GM21367 (cell line): ENCODE measurements at regions not wholly inside any gene's neighbourhood (a gene's known extent, or its start where the extent isn't known, plus 50 kb on each side); places are given as distances from the start of the nearest gene placed in this dataset.

ENCODE experiments used
- ATAC-seq: cut with Tn5 transposase; IDR thresholded peaks from one replicate; pipeline ENCODE4 v1.9.1; 2021; ENCODE audit not compliant: unreplicated experiment

GRCh38 chr3:163878396-163878795 is 1199.9 kb downstream of the SI start:
- ATAC-seq = no peak

DNA sequence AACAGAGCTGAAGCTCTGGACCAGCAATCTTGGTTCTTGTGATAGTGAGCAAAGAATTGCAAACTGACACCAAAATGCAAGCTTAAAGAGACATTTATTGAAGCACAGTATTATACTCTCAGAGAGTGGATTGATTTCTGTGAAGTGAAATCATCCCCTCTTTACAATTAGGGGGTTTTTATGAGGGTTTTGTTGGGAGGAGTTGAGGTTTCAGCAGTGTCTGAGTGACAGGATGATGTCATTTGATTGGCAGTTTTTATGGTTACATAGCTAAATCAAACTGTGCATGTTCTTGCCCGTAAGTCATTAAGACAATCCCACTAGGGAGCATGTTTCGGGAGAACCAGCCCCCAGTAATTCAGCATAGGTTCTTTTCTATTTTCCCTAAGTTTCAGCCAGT is 1200.5 kb downstream of the SI start:
- ATAC-seq = no peak

- ATAC-seq = no peak
Measured at GRCh38 chr3:163863146-163863545, 1215.2 kb downstream of the SI start.

DNA sequence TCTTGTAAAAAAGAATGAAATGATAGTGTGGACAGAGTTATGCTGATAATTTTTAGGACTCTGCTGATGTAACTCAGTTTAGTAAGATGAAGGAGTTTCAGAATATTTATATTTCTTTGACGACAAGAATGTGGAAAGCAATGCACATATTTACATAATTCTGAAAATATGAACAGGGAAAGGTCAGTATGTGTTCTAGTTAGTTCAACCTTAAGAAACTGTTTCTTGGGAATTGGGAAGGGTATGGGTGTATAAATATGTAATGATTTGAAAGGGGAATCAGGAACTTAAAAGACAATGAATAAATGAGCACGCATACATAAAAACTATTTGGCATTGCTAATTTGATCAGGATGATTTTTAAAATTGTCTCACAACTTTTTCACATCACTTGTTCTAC is 1226.1 kb downstream of the SI start:
- no peak for ATAC-seq

GRCh38 chr3:163838769-163839168 is 1239.5 kb downstream of the SI start:
- no peak for ATAC-seq

GRCh38 chr3:163832547-163832946 is 1245.7 kb downstream of the SI start:
- ATAC-seq = no peak

DNA sequence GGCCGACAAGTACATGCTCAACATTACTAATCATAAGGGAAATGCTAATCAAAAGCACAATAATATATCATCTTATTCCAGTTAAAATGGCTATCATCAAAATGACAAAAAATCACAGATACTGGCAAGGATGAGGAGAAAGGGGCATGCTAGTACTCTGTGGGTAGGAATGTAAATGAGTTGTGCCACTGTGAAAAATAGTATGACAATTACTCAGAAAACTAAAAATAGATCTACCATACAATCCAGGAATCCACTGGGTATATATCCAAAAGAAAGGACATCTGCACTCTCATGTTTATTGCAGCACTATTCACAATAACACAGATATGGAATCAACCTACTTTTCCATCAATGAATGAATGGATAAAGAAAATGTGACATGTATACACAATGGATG is 1256.5 kb downstream of the SI start:
- ATAC-seq = no peak

DNA sequence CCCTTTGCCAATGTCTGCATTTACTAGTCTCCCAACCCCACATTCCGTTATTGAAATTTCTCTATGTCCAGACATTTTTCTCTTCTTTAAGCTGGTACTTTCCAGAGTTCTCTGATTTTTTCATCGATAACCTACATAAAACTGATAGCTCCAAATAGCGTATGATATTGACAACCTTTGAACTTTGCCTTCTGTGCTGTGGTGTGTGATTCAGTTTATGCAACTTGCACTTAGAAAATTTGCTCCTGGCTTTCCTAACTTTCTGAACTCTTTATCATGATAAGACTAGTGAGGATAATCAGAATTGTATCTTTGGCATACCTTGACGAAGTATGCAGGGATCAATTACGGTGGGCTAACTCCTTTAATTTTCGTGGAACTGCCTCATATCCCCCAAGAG is 1261.3 kb downstream of the SI start:
- ATAC-seq = no peak

- ATAC-seq = no peak
Measured at GRCh38 chr3:163813935-163814334, 1264.4 kb downstream of the SI start.

DNA sequence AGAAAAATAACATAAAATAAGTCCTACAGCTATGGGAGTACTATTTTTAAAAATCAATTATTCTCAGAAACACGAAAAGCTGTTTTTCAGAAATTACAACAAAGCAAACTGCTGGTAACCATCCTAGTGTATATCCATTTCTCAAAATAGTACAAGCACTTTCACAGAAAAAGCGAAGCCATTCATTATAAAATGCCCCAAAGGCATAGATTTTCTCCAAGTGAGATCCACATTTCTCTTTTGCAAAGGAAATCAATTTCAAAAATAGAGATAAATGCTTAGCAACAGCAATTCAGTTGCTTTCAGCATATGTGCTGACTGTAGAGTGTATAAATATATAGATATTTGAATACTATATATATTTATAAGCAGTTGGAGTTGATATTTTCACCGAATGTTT is 1266.3 kb downstream of the SI start:
- no peak for ATAC-seq

DNA sequence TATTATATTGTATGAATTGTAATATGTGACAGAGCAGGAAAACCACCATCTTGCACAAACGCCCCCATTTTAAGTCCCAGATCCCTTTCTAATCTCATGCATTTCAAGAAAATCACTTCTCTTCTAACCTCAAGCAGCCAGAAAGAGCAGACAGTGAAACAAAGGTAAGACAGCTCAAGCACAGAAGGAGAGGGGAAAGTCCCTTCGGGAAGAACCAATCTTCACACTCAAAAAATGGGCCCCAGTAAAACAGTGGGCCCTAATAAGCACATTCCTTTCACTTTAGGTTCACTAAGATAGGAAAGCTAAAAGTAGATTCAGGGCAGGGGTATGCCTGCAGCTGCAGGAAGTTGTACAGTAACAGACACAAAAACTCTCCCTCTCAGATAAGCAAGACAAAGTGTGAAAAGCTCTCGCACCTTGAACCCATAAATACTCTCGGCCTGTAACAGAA is 1268.7 kb downstream of the SI start:
- ATAC-seq = no peak

- no peak for ATAC-seq
Measured at GRCh38 chr3:163786416-163786815, 1291.9 kb downstream of the SI start.

DNA sequence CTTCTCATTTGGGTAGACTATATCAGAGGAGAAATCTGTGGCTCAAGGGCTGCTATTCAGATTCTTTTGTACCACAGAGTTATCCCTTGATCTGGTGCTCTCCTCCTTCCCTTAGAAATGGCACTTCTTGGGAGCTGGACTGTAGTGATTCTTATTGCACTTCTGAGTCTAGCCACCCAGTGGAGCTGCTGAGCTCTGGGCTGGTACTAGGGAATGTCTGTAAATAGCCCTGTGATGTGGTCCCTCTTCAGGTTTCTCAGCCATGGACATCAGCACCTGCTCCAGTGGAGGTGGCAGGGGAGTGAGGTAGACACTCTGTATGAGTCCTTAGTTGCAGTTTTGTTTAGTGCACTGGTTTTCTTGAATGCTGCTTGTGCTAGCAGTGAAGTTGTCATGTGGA is 1292.6 kb downstream of the SI start:
- no peak for ATAC-seq

DNA sequence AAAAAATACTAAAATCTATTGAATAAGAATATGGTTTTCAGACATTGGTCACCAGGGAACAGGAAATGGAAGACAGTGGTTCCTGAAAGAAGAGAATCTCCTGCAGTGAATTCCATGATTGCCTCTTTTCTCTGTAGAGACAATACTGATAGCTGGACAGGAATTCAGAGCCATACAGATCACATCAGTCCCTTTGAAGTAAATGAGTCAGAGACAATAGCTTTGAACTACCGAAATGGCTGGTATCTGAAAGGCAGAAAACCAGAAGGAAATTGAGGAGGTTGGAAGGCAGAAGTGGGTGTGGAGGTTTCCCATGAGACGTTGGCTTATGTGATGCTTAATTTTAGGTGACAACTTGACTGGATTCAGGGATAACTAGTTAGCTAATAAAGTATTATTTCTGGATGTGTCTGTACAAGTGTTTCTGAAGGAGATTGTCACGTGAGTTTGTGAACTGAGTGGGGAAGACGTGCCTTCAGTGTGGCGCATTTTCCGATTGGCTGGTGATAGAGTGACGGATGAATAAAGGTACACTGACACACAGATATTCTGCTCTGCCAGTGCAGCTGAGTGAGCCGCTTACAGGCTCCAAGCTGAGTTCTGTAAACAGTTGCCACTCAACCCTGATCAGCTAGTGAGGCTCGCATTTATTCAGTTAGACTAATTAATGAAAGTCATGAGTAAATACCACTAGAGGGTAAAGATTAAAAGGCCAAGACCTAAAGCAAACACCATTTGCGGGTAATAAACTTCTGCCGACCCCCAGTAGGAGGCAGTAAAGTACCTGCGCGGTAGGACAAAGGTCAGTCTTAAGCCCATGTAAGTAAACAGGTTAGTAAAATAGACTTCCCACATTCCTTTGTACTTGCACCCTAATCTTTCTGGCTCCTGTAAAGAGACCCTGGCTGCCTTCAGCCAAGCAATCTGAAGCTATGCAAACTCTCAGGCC is 1298.6 kb downstream of the SI start:
- no peak for ATAC-seq

DNA sequence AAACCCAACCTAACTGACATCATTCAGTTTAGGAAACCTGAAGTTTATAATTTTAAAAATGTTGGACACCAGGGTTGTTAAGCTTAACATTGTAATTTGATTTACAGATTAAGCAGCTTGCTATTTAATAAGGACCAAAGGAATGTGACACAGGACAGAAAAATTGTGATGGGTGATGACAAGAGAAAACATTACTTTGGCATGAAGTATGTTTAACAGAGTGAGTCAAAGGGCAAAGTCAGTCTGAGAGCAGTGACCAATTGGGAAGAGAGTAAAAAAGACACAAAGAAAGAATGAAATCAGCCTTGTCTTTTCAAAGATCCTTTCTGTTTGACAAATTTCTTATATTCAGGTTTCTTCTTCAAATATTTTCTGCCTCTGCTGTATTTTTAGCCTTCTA is 1301.6 kb downstream of the SI start:
- ATAC-seq = no peak

- no peak for ATAC-seq
Measured at GRCh38 chr3:163773136-163773535, 1305.2 kb downstream of the SI start.

GRCh38 chr3:163768048-163768447 is 1310.2 kb downstream of the SI start:
- ATAC-seq = no peak

- no peak for ATAC-seq
Measured at GRCh38 chr3:163766112-163766511, 1312.2 kb downstream of the SI start.

DNA sequence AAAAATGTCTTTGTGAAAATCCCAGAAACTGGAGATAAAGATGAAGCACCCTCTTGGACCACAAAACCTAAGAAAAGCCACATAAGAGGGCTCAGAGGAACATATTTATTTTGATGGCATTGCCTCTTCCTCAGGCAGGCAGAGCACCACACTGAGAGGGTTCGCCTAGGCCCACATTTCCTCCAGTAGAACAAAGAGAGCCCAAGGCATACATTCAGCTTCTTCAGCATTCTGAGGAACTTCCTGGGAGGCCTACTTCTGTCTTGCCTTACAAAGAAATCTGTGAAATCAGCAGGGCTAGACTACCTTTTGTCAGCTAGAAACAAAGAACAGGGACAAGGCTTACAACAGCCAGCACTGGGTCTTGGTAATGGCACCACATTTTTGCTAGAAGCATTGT is 1325.3 kb downstream of the SI start:
- ATAC-seq = no peak

GRCh38 chr3:163745204-163745603 is 1333.1 kb downstream of the SI start:
- no peak for ATAC-seq

DNA sequence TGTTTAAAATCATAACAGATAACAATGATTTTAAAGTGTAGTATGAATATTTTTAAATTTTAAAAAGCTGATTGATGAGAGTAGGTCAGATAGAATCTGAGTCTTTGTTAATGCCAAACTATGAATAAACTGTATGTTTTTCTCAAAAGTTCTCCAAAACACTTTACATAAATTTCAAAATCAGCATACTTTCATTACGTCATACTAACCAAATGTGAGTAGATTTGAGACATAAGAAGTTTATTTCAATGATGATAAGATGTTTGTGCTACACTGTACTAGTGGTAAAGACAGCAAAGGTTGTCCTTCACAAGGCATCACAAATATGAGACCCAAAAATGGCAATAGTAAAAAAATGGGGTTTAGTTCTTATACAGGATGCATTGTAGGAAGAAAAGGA is 1342.9 kb downstream of the SI start:
- no peak for ATAC-seq

DNA sequence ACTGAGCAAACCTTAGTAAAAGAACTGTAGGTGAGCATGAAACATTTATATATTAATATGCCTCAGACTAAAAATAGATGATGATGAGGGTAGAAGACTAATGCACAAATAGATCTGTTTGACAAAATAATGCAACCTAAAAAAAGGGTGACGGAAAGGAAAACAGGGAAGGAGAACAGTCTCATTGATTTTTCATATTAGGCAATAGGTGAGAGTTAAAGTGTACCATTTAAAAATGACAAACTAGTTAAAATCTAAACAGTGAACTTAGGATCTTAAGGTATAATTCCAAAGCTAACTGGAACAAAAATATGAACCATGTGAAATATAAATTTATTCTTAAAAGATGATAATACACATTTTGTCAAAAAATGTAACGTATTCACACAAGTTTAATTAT is 1347.6 kb downstream of the SI start:
- no peak for ATAC-seq

DNA sequence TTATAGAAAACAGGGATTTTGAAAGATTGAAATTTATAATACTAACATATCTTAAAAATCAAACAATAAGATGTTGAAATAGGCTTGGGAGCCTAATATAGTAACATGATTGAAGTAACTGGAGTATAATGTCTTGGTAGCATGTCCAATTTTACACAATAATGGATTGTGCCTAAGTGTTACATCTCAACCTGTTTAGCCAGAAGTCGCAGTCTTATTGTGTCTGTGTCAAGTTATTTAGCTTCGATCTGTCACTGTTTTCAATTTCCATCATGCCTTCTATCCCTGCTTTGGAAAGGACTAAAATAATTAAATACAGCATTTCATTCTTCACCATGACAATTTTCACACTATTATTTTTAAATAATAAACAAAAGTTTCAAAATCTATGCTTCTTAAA is 1352.2 kb downstream of the SI start:
- ATAC-seq = no peak
